Amygdala (tissue), 56 donors: ENCODE measurements at regions not wholly inside any gene's neighbourhood (a gene's known extent, or its start where the extent isn't known, plus 50 kb on each side); places are given as distances from the start of the nearest gene placed in this dataset.

Experiments used
- DNase-seq, 56 donors: peaks; one replicate each; lab custom pipeline; 2025; lab: John Stamatoyannopoulos, UW

- no peak for DNase-seq
Observed at GRCh38 chr1:23639460-23640095, 52.0 kb upstream of the RPL11 start.

- DNase-seq = no peak
Observed at GRCh38 chr1:23638786-23639241, 52.8 kb upstream of the RPL11 start.

- DNase-seq = no peak
Observed at GRCh38 chr1:23638188-23638619, 53.4 kb upstream of the RPL11 start.

- DNase-seq = no peak
Observed at GRCh38 chr1:23636009-23636408, 55.6 kb upstream of the RPL11 start.

- peak in 36 of 56 donors; percentile 1 to 72 (median 20) for DNase-seq
Observed at GRCh38 chr1:23634840-23635651, 56.6 kb upstream of the RPL11 start.

- DNase-seq = no peak
Observed at GRCh38 chr1:23634518-23634839, 57.1 kb upstream of the RPL11 start.

GRCh38 chr1:23632479-23633160, 59.0 kb upstream of the RPL11 start:
- DNase-seq = no peak

GRCh38 chr1:23629708-23630290, 61.8 kb upstream of the RPL11 start:
- no peak for DNase-seq

- no peak for DNase-seq
Observed at GRCh38 chr1:23628951-23629387, 62.6 kb upstream of the RPL11 start.

GRCh38 chr1:23627069-23627735, 64.4 kb upstream of the RPL11 start:
- DNase-seq = no peak

- no peak for DNase-seq
Observed at GRCh38 chr1:23625929-23626535, 65.6 kb upstream of the RPL11 start.

- DNase-seq = no peak
Observed at GRCh38 chr1:23625459-23625858, 66.1 kb upstream of the RPL11 start.

GRCh38 chr1:23624440-23624839, 65.1 kb upstream of the ID3 start:
- DNase-seq = no peak

GRCh38 chr1:23622284-23622683, 63.0 kb upstream of the ID3 start:
- no peak for DNase-seq

- no peak for DNase-seq
Observed at GRCh38 chr1:23620605-23621004, 61.3 kb upstream of the ID3 start.

- peak in 3 of 56 donors; percentile 1 to 31 (median 10) for DNase-seq
Observed at GRCh38 chr1:23619299-23620188, 60.2 kb upstream of the ID3 start.

GRCh38 chr1:23618586-23619083, 59.3 kb upstream of the ID3 start:
- no peak for DNase-seq

GRCh38 chr1:23617084-23617521, 57.8 kb upstream of the ID3 start:
- no peak for DNase-seq
